ENCODE measurements at regions not wholly inside any gene's neighbourhood (a gene's known extent, or its start where the extent isn't known, plus 50 kb on each side); places are given as distances from the start of the nearest gene placed in this dataset.

- Histone ChIP-seq H3K9ac (ENCODE audit: low read length) (no peak overlapping the region), H3K4me1 (ENCODE audit: insufficient read depth, low read length) (peaks cover 10% of the 10 kb centered on the region; the same call in 1 of the 2 replicates), H3K9me2 (replicated peaks; ENCODE audit: low read length) (no peaks in the 10 kb centered on the region), H3K4me2 (ENCODE audit: low read length) (no peak overlapping the region), H4K20me1 (ENCODE audit: low read length) (no peaks in the 10 kb centered on the region), H3K79me2 (ENCODE audit: low read length) (no peaks in the 10 kb centered on the region), H3F3A (ENCODE audit: low read length, unreplicated experiment) (no peaks in the 10 kb centered on the region), H2AFZ (ENCODE audit: low read length) (no peak overlapping the region), H3K27ac (ENCODE audit: low read length) (no peak overlapping the region), H3K4me3 (ENCODE audit: low read length) (no peak overlapping the region), H3K9me3 (ENCODE audit: low read length) (no peaks in the 10 kb centered on the region), H3K27me3 (ENCODE audit: low read length) (no peaks in the 10 kb centered on the region), H3K36me3 (ENCODE audit: low read depth, low read length) (no peaks in the 10 kb centered on the region)
- intact Hi-C loops (cut with micrococcal nuclease) = no loop called here
- BruUV-seq (replicated peaks) = no TSS peak
- no peak for ATAC-seq
- ChIA-PET CTCF (no interaction called here), POLR2A (ENCODE audit: unreplicated experiment) (no interaction called here)
- TF ChIP-seq EZH2phosphoT487 (IDR thresholded peaks at IDR 0.05; ENCODE audit: borderline replicate concordance, low read length) (no peak), CTCF (conservative IDR thresholded peaks at IDR 0.05; ENCODE audit: low read depth, low read length) (no peak), EZH2 (IDR thresholded peaks at IDR 0.05; ENCODE audit: low read length, unreplicated experiment) (no peak)
- DNase-seq = no peak
These were observed 105.2 kb downstream of the DKK1 start for GRCh38 chr10:52419281-52419680.

- no peaks in the 10 kb centered on the region for H3K27me3 ChIP-seq (ENCODE audit: low read length)
- no peak overlapping the region for H3K4me3 ChIP-seq (ENCODE audit: low read length)
- no peak for DNase-seq
- CTCF ChIA-PET = interaction anchor here (0.6 to 0.7 kb wide), 2 partner anchors 15 to 28 kb away, joined by 3 read pairs; no protein-coding TSS in a partner anchor
- no peaks in the 10 kb centered on the region for H3K79me2 ChIP-seq (ENCODE audit: low read length)
- no peaks in the 10 kb centered on the region for H3K36me3 ChIP-seq (ENCODE audit: low read depth, low read length)
- intact Hi-C loops (cut with micrococcal nuclease) = no loop called here
- TSS peak; percentile 41 for BruUV-seq (replicated peaks)
- no peaks in the 10 kb centered on the region for H3K9me3 ChIP-seq (ENCODE audit: low read length)
- H2AFZ ChIP-seq (ENCODE audit: low read length) = 0 out of 2 replicates have a peak overlapping the region, but pooled peaks have one; percentile 0
- H4K20me1 ChIP-seq (ENCODE audit: low read length) = no peaks in the 10 kb centered on the region
- peak; percentile 34 for ATAC-seq
- H3K9ac ChIP-seq (ENCODE audit: low read length) = no peak overlapping the region
- TF ChIP-seq EZH2phosphoT487 (IDR thresholded peaks at IDR 0.05; ENCODE audit: borderline replicate concordance, low read length) (no peak), CTCF (conservative IDR thresholded peaks at IDR 0.05; ENCODE audit: low read depth, low read length) (no peak), EZH2 (IDR thresholded peaks at IDR 0.05; ENCODE audit: low read length, unreplicated experiment) (no peak)
- H3K27ac ChIP-seq (ENCODE audit: low read length) = no peak overlapping the region
- no peaks in the 10 kb centered on the region for H3F3A ChIP-seq (ENCODE audit: low read length, unreplicated experiment)
- POLR2A ChIA-PET (ENCODE audit: unreplicated experiment) = interaction anchor here (0.6 kb wide), 1 partner anchor 22 kb away, joined by 3 read pairs; no protein-coding TSS in a partner anchor
- no peak overlapping the region for H3K4me2 ChIP-seq (ENCODE audit: low read length)
- no peaks in the 10 kb centered on the region for H3K9me2 ChIP-seq (replicated peaks; ENCODE audit: low read length)
- peaks cover 10% of the 10 kb centered on the region; the same call in 1 of the 2 replicates for H3K4me1 ChIP-seq (ENCODE audit: insufficient read depth, low read length)
These were observed 106.6 kb downstream of the DKK1 start for GRCh38 chr10:52420656-52421055.

GRCh38 chr10:52423369-52423768 lies 109.3 kb downstream of the DKK1 start:
- Histone ChIP-seq H3K27ac (ENCODE audit: low read length) (no peak overlapping the region), H3K4me1 (ENCODE audit: insufficient read depth, low read length) (peaks cover 10% of the 10 kb centered on the region; the same call in 1 of the 2 replicates), H3K4me3 (ENCODE audit: low read length) (no peak overlapping the region), H2AFZ (ENCODE audit: low read length) (no peak overlapping the region), H3K9me2 (replicated peaks; ENCODE audit: low read length) (no peaks in the 10 kb centered on the region), H3K27me3 (ENCODE audit: low read length) (no peaks in the 10 kb centered on the region), H3K4me2 (ENCODE audit: low read length) (no peak overlapping the region), H4K20me1 (ENCODE audit: low read length) (no peaks in the 10 kb centered on the region), H3K79me2 (ENCODE audit: low read length) (no peaks in the 10 kb centered on the region), H3F3A (ENCODE audit: low read length, unreplicated experiment) (no peaks in the 10 kb centered on the region), H3K9ac (ENCODE audit: low read length) (no peak overlapping the region), H3K9me3 (ENCODE audit: low read length) (no peaks in the 10 kb centered on the region), H3K36me3 (ENCODE audit: low read depth, low read length) (no peaks in the 10 kb centered on the region)
- POLR2A ChIA-PET (ENCODE audit: unreplicated experiment) = interaction anchor here (0.6 kb wide), 1 partner anchor 68 kb away, joined by 8 read pairs; no protein-coding TSS in a partner anchor
- ATAC-seq (no peak), DNase-seq (peak; percentile 64)
- CTCF ChIA-PET = no interaction called here
- intact Hi-C loops (cut with micrococcal nuclease) = no loop called here
- BruUV-seq (replicated peaks) = no TSS peak
- TF ChIP-seq EZH2phosphoT487 (IDR thresholded peaks at IDR 0.05; ENCODE audit: borderline replicate concordance, low read length) (no peak), CTCF (conservative IDR thresholded peaks at IDR 0.05; ENCODE audit: low read depth, low read length) (no peak), EZH2 (IDR thresholded peaks at IDR 0.05; ENCODE audit: low read length, unreplicated experiment) (no peak)
